Right ventricle myocardium superior (tissue), 1 donor: ENCODE measurements at regions not wholly inside any gene's neighbourhood (a gene's known extent, or its start where the extent isn't known, plus 50 kb on each side); places are given as distances from the start of the nearest gene placed in this dataset.

Experiments
- ATAC-seq: fragments of 200-7000 bp; cut with Tn5 transposase; one replicate; pipeline ENCODE4 v1.9.1; 2020; ENCODE audit warnings: mild to moderate bottlenecking; ENCODE audit not compliant: poor library complexity
- DNase-seq: peaks from one replicate; pipeline ENCODE4 v3.0.0-alpha.2; 2020
- intact Hi-C: fragments of 100-400 bp; cut with DNase I; formaldehyde crosslinking; loops from one replicate; pipeline ENCODE4 v1.11.2; 2022
- donor health status: DM: no; HTN: yes; CAD: no; lungs with severe emphysema.

DNA sequence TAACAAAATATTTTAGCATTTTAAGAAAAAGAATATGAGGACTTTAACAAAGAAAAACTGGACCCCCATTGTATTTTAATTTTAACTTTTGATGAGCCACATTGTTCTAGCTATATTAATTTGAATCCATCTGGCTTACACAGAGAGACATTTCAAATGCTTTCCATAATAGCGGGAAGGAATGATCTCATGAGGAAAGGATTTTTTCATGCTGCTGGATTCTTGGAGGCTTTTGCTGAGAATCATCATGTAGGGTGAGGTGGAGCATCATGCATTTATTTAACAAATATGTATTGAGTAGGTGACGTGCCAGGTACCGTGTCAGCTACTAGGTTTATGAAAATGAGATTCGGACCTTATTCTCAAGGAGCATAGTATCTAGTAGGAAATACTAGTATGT is 1006.3 kb downstream of the SORCS1 start:
- intact Hi-C loops, result no loop called here
- no peak for DNase-seq
- ATAC-seq, result no peak

DNA sequence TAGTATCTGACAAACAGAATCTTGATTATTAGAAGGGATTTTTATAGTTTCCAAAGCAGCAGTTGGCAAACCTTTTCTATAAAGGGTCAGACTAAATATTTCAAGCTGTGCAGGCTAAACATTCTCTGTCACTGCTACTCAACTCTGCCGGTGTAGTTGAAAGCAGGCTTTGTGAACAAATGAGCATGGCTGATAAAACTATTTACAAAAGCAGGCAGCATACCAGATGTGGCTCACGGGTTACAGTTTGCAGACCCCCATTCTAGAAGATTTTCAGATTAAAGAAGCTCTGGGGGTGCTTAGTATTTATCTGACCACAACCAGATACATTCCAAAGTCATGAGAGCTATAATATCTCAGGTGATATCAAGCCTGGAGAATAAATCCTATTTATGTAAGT is 1017.5 kb downstream of the SORCS1 start:
- no peak for DNase-seq
- no peak for ATAC-seq
- intact Hi-C loops, result no loop called here

DNA sequence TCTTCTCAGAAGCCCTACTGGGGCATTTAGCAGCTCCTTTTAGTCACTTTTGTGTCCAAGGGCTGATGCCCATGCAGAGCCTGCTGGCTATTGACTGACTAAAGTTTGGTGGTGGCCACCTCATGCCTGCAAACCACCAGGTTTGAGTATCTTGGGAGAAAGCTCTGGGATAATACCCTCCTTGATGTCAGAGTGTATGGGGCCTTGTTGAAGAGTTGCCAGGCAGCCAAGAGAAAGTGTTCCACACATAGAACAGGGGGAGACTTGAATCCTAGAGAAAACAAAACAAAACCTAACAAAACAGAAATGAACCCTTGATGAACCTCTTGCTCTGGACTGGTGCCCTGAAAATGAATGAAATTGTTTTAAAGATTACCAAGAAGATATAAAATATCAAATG is 1024.6 kb downstream of the SORCS1 start:
- ATAC-seq (no peak), DNase-seq (no peak)
- intact Hi-C loops, result no loop called here

DNA sequence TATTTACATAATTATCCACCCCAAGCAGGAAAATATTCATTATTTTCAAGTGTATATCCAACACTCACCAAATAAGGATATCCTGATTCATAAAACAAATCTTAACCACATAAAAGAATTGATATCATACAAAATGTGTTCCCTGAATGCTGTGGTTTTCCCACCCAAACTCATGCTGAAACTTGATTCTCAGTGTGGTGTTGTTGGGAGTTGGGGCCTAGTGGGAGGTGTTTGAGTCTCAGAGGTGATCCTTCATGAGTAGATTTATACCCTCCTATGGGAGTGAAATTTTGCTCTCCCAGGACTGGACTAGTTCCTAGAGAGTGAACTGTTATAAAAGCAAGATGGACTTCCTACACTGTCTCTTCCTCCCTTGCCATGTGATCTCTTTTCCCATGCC is 1028.3 kb downstream of the SORCS1 start:
- DNase-seq (no peak), ATAC-seq (no peak)
- intact Hi-C loops, result no loop called here

DNA sequence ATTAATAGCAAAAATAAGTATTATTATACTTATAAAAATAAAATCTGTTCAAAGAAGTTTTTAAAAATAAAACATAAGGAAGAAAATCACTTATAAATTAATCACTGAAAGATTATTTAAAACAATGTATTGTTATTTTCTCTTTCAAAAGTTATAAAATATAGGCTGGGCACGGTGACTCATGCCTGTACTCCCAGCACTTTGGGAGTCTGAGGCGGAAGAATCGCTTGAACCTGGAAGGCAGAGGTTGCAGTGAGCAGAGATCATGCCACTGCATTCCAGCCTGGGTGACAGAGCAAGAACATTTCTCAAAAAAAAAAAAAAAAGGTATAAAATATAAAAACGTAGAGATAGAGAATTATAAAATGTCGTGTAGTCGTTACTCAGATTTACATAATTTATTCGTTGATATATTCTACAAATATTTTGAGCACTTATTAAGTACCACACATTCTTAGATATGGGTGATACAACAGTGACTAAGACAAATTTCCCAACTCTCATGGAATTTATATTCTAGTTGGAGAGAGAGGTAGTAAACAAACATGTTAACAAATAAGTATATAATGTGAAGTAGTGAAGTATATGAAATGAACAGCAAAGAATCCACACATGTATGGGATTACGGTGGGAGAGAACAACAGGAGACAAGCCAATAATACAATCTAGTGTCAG is 1030.0 kb downstream of the SORCS1 start:
- intact Hi-C loops, result no loop called here
- ATAC-seq, result no peak
- DNase-seq, result no peak

DNA sequence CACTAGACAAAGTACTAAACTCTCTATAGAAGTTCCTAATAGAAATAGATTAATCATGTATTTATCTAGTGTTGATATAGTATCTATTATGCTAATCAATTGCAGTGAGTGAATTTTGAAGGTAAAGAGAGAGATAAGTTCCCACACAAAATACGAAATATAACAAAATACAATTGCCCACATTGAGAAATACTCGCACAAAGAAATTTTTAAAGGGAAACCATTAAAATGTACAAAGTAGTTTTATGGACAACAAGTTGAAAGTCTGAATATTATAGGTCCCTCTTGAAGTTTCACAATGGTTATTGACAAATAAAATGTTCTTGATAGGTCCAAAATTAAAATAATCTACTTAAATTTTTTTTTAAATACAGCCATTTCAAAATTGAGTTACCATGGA is 1031.1 kb downstream of the SORCS1 start:
- no peak for ATAC-seq

DNA sequence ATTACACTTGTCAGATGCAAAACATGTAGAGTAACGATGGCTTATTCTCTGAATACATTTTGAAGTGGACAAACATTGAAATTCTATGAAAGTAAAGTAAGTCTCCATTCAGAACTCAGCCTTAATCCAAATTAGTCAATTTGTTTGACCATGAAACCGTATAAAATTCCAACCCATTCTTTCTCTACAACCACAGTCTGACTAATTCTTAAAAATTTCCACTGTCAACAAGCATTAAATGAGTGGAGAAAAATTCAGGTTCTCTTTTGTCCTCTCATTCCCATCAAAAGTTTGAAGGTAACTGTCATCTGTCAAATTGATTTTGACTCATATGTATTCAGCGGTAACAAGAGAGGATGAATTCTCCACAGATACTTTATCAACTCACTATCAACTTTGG is 1031.5 kb downstream of the SORCS1 start:
- ATAC-seq (no peak), DNase-seq (no peak)
- intact Hi-C loops, result no loop called here

More for the DNA sequence above, 1031.1 kb downstream of the SORCS1 start:
- intact Hi-C loops, result no loop called here
- DNase-seq, result no peak

DNA sequence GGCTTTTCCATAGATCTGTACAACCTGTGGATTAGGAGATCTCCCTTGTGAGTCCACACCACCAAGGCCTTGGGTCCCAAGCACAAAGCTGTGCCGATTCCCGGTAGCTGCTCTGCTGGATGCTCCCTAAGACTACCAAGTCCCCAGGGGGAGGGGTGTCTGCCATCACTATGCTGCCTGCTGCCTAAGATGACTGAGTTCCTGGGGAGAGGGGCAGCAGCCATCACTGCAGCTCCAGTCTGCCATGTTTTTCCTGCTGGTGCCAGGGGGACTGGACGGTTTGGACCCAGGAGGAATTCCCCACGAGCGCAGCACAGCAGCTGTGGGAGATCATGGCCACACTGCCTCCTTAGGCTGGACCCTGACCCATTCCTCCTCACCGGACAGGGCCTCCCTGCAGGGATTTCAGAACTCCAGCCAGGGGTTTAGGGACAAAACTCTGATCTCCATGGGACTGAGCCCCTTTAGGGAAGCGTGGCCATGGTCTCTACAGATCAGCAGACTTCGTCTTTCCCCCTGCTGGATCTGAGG is 1049.8 kb downstream of the SORCS1 start:
- ATAC-seq (no peak), DNase-seq (no peak)
- intact Hi-C loops, result no loop called here

DNA sequence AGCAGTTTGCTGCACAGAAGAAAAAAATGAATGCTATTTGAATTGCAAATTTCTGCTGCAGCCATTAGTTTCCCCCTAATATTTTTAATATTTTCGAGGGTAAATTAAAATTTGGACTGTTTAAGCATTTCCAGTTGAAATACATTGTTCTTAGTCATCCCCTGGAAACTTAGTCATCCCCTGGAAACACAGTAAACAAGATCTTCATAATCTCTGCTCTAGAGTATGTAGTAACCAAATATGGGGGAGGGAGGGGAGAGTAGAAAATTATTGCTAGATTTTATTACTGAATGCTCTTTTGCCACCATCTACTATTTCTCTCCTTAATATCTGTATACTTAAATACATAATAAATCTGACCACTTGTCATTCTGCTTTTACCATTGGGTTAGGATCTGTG is 1053.3 kb downstream of the SORCS1 start:
- intact Hi-C loops, result no loop called here
- ATAC-seq (no peak), DNase-seq (no peak)

DNA sequence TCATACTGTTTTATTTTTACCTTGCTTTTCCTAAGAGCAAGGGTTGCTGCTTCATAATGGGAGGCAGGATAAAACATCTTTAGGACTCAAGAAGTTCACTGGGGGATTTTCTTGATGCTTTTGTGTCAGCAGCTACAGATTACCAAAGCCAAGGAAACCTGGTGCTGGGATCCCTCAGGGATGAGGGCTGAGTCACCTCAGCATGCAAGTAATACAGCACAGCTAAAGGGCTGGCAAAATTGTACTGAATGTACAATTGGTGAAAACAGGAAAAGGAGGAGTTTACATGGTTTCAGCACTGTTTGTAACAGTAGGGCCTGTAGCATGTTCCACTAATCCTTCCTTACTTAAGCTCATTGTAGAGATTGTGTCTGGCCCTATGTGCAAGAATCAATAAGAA is 1056.8 kb downstream of the SORCS1 start:
- DNase-seq, result no peak
- intact Hi-C loops, result no loop called here
- ATAC-seq, result no peak

DNA sequence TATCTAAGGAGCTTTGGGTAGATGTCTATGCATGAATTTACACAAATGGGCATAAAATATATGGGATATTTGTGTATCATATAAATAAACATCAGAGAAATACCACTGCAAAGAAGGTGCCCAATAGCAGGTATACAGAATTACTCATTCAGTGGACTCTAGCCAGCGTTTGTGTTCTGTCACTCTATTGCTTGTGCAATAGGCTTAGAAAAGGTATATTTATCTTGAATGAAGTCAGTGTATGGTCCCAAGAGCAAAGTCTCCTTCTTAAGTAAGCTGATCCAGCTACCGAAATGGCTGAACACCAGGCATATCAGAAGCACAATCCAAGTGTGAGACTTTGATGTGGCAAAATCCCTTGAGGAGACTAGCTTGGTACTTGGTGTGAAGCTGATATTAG is 1058.4 kb downstream of the SORCS1 start:
- DNase-seq (no peak), ATAC-seq (no peak)
- intact Hi-C loops, result no loop called here

DNA sequence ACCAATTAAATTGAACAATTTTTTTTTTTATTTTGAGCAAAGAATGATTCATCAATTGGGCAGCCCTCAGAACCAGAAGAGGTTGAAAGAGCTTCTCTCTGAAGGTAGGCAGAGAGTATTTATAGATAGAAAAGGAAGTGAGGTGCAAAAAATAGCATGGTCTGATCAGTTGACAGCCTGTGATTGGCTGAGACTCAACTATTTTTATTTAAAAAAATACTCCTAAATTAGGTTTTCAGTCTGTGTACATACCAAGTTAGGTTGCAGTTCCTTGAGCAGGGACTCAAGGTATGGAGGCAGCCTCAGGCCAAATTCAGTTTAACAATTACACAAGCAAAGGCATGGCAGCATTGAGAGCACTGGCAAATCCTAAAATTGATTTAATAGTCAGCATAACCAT is 1074.7 kb downstream of the SORCS1 start:
- no peak for DNase-seq
- ATAC-seq, result no peak
- intact Hi-C loops, result no loop called here

DNA sequence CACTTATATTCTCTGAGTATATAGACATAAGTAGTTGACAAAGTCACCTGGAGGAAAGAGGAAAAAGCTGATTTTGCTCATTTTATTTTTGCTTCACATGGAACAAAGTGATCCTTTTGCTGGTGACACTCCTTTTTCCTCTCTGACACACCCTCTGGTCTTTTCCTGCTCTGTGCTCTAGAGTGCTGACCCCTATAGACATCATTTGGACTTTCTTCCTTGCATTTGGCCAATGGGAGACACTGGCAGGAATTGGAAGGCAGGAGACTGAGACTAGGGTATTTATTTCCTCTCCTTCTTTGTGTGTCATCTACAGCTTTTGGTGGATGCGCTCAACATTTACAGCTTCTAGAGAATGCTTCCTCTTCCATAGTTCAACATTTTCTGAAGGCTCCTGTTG is 1078.1 kb downstream of the SORCS1 start:
- ATAC-seq, result no peak
- intact Hi-C loops, result no loop called here
- no peak for DNase-seq

DNA sequence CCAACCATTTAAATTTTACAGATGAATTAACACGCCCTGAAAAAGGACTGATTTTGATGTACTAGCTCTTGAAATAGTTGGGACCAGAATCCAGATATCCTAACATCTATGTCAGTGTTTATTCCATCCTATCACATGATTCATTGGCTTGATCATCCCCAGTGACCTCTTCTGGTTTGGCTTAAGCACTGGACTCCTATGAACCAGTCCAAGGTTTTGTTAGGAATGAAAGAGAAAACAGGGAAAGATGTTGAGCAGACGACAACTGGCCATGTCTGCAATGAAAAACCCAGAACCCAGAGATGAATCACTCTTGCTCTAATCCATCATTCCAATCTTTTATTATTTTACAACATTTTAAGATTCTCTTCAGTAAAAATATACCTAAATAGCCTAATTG is 1080.9 kb downstream of the SORCS1 start:
- DNase-seq (no peak), ATAC-seq (no peak)
- intact Hi-C loops, result no loop called here

DNA sequence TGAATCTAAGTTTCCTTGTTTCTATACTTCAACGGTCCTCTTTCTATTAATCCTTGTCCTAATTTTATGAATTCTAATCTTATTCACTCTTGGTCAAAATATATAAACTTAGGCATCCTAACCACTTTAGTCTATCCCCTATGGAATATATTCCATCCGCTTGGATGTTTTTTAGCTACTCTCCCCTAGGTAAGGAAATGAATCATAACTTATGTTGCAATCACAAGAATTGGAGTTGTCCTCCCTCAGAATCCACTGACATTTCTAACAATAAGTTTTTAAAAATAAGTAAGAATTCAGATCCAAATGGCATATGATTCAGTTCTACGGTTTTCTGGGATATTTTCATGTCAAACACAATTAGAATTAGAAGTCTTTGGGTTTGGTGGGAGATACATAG is 1081.6 kb downstream of the SORCS1 start:
- intact Hi-C loops, result no loop called here

DNA sequence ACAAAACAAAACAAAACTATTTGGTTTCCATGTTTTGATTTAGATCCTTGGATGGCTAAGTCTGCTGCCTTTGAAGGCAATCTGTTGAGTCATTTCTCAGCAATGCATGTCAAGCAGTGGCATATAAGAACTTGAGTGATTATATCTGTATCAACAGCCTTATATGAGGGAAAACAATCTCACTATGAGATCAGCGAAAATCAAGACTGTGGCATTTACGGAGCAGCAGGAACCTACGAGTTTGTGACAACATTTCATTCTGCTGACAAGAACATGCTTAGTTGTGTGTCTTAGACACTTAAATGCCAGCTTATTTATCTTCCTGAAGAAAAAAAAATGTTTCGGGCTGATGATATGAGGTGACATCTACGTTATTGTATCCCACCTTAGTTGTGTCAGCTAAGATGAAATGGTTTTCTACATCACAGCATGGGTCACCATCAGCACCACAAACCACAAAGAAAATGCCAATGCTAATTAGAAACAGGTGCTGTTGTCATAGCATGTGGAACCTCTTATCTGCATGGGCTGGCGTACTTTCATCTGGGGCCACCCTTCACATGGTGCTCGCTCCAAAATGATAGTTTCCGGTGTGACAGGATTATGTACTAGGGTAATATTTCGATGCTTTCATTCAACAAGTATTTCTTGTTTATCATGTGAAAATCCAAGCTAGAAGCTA is 1085.5 kb downstream of the SORCS1 start:
- intact Hi-C loops, result no loop called here
- DNase-seq (no peak), ATAC-seq (no peak)

More for the DNA sequence above, 1081.6 kb downstream of the SORCS1 start:
- no peak for DNase-seq
- ATAC-seq, result no peak

DNA sequence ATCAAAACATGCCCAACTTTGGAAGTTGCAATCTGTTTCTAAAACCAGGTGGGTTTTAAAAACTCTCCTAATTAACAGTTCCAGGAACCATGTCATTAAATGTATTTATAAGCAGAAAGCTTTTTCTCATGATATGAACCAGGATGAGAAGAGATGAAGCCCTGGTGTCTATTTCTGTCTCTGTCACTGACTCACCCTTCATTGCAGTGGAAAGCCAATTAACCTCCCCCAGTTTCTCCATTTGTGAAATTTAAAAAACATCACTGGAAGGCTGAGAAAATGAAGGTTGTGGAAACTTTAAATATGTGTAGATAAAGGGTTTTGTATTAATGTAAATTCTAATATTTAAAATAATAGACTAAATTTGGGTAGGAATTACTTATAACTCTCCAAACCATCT is 1088.0 kb downstream of the SORCS1 start:
- DNase-seq, result no peak
- no peak for ATAC-seq
- intact Hi-C loops, result no loop called here

DNA sequence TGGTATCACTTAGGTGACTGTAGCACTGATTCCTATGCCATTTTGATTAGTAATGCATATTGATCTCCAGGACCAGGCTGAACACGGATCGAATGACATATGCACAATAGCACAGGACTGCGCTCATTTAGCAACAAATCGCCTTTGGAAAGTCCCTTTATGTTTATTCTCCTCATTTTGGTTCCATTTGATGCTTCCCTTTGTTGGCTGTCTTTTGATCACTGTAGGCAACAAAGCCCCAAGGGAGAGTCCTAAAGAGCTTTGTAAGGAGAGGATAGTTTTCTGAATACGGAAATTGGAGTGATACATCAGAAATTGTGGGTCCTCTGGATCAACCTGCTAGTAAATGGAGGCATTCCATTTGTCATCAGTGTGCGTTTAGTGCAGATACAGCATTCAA is 1111.4 kb downstream of the SORCS1 start:
- no peak for ATAC-seq
- DNase-seq, result no peak
- intact Hi-C loops, result no loop called here

DNA sequence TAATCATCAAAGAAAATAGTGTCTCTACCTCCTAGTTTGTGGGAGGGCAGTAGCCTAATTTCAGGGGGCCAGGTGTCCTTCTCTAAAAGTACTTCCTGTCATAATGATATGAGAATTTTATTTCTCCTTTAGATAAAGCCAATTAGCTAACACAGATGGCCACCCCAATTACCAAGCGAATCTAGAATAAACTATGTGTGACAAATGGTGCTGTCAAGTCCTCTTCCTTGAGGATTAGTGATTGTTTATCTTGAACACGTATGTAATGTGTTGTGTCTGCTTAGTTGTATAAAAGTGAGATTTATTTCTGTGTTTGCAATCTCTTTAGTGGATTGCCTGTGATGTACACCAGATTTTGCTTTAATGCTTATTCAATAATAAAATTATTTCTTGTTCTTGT is 1120.0 kb downstream of the SORCS1 start:
- ATAC-seq (no peak), DNase-seq (no peak)
- intact Hi-C loops, result no loop called here

DNA sequence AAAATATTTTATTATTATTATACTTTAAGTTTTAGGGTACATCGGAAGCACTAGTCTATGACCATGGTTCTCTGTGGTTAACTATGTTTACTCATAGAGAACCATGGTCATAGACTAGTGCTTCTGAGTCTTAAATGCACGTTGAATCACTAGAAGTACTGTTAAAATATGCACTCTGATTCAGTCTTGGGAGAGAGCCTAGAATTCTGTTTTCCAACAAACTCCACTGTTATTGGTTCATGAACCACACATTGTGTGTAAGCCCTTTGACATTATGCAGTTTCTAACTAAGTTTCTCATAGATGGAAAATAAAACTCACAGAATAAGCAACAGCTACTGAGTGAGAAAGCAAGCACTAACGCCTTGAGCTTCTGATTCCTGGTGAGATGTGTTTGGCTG is 1120.6 kb downstream of the SORCS1 start:
- intact Hi-C loops, result no loop called here
- no peak for DNase-seq

DNA sequence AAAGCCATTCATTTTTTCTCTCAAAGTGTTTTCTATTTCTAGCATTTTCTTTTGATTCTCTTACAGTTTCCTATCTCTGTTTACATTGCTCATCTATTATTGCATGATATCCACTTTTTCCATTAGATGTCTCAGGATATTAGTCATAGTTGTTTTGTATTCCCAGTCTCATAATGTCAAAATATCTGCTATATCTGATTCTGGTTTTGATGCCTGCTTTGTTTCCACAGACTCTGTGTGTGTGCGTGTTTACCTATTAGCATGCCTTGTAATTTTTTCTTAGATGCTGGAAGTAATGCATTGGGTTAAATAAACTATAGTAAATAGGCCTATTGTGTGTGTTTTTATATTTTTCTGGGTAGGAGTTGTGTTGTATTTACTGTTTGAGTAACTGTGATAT is 1126.3 kb downstream of the SORCS1 start:
- intact Hi-C loops, result no loop called here
- no peak for ATAC-seq
- DNase-seq, result no peak

More for the DNA sequence above, 1120.6 kb downstream of the SORCS1 start:
- ATAC-seq, result no peak
